Endothelial cell (in vitro differentiated cells): ENCODE measurements at regions not wholly inside any gene's neighbourhood (a gene's known extent, or its start where the extent isn't known, plus 50 kb on each side); places are given as distances from the start of the nearest gene placed in this dataset.

ENCODE experiments used
- DNase-seq: peaks from one replicate; pipeline ENCODE4 v3.0.0; 2021; ENCODE audit warnings: low spot score
- H3K27ac Mint-ChIP-seq: one replicate; pipeline ENCODE4 v1.8.0; 2021; ENCODE audit warnings: mixed read lengths, inconsistent platforms; ENCODE audit not compliant: unreplicated experiment
- H3K27me3 Mint-ChIP-seq: one replicate; pipeline ENCODE4 v1.8.0; 2021; ENCODE audit warnings: mild to moderate bottlenecking, moderate library complexity, mixed read lengths, inconsistent platforms; ENCODE audit not compliant: unreplicated experiment
- H3K36me3 Mint-ChIP-seq: one replicate; pipeline ENCODE4 v1.8.0; 2021; ENCODE audit warnings: mild to moderate bottlenecking, low read depth, mixed read lengths, inconsistent platforms; ENCODE audit not compliant: unreplicated experiment
- H3K4me1 Mint-ChIP-seq: one replicate; pipeline ENCODE4 v1.8.0; 2021; ENCODE audit warnings: mild to moderate bottlenecking, mixed read lengths, inconsistent platforms; ENCODE audit not compliant: unreplicated experiment
- H3K4me3 Mint-ChIP-seq: one replicate; pipeline ENCODE4 v1.8.0; 2021; ENCODE audit warnings: mild to moderate bottlenecking, mixed read lengths, inconsistent platforms; ENCODE audit not compliant: unreplicated experiment
- H3K9me3 Mint-ChIP-seq: one replicate; pipeline ENCODE4 v1.8.0; 2021; ENCODE audit warnings: mixed read lengths, inconsistent platforms; ENCODE audit not compliant: unreplicated experiment
- TF ChIP-seq, protein P1 (sequence below): fragments of 200-600 bp; sonication (generic); IDR thresholded peaks from one replicate; pipeline ENCODE4 v1.5.0; 2021; ENCODE audit warnings: antibody characterized with exemption; ENCODE audit not compliant: unreplicated experiment

- peaks cover 2% of the 10 kb centered on the region for H3K27me3 Mint-ChIP-seq
Measured at GRCh38 chr6:10310826-10311225, 104.0 kb downstream of the TFAP2A start.

DNA sequence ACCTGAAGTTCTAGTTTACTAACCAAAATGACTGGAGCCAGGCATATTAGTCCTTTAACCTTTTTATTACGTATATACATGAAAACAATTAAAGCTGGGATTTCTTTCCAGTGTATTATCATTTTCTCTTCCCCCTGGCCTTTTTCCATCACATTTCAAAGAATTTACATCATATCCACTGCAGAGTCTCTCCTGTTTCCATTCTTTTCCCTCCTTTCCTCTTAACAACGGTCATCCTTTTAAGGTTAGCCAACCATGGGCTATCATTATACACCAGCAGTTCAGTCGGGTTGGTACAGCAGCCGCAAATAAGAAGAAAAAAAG is 104.6 kb downstream of the TFAP2A start:
- Mint-ChIP-seq H3K27me3 (peaks cover 2% of the 10 kb centered on the region), H3K9me3 (no peaks in the 10 kb centered on the region), H3K4me3 (no peak overlapping the region), H3K4me1 (peaks cover 11% of the 10 kb centered on the region), H3K27ac (no peak overlapping the region), H3K36me3 (no peaks in the 10 kb centered on the region)
- TF ChIP-seq, protein P1, sequence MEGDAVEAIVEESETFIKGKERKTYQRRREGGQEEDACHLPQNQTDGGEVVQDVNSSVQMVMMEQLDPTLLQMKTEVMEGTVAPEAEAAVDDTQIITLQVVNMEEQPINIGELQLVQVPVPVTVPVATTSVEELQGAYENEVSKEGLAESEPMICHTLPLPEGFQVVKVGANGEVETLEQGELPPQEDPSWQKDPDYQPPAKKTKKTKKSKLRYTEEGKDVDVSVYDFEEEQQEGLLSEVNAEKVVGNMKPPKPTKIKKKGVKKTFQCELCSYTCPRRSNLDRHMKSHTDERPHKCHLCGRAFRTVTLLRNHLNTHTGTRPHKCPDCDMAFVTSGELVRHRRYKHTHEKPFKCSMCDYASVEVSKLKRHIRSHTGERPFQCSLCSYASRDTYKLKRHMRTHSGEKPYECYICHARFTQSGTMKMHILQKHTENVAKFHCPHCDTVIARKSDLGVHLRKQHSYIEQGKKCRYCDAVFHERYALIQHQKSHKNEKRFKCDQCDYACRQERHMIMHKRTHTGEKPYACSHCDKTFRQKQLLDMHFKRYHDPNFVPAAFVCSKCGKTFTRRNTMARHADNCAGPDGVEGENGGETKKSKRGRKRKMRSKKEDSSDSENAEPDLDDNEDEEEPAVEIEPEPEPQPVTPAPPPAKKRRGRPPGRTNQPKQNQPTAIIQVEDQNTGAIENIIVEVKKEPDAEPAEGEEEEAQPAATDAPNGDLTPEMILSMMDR, result no peak
- DNase-seq, result no peak

More at GRCh38 chr6:10310826-10311225, 104.0 kb downstream of the TFAP2A start:
- H3K36me3 Mint-ChIP-seq, result no peaks in the 10 kb centered on the region
- H3K4me3 Mint-ChIP-seq, result no peak overlapping the region
- peaks cover 11% of the 10 kb centered on the region for H3K4me1 Mint-ChIP-seq
- no peaks in the 10 kb centered on the region for H3K9me3 Mint-ChIP-seq
- DNase-seq, result no peak
- no peak overlapping the region for H3K27ac Mint-ChIP-seq
- TF ChIP-seq, protein P1, result no peak

DNA sequence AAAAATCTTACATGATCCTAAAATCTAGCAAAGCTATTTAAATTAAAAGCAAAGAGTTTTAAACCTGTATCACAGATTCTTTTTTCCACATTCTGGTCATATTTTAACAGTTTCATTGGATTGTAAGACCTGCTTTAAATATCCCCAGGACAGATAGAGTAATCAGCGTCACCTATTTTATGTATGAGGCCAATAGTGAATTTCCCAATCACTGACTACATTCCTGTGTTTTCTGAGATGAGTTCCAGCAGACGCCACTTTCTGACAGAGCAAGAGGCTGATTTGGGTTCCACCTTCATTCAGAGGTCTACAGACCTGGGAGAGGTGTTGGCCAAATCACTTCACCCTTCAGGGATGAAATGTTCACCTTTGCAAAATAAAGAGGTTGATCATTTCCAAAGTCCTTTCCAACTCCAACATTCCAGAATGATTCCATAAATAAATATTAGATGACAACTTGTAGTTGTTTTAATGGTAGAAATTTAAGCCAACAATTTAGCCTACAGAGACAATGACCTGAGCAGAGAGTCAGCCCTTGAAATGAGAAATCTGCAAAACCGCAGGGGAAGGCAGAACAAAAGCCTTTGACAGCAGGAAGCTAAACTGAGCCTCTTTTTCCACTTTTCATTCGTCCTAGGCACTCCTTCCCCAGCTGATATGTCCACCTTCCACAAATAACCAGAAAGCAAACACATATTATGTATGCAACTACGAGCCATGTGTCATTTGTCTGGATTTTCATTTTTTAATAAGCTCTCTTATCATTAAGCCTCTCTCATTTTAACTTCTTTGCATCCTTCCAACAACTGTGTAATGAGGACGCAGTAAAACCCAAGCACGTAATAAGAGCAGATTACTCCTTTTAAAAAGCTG is 105.2 kb downstream of the TFAP2A start:
- Mint-ChIP-seq H3K4me1 (peaks cover 11% of the 10 kb centered on the region), H3K27me3 (peaks cover 2% of the 10 kb centered on the region), H3K27ac (no peak overlapping the region), H3K9me3 (no peaks in the 10 kb centered on the region), H3K4me3 (no peak overlapping the region), H3K36me3 (no peaks in the 10 kb centered on the region)
- TF ChIP-seq, protein P1, result no peak
- DNase-seq, result no peak

GRCh38 chr6:10307476-10307875 is 107.4 kb downstream of the TFAP2A start:
- DNase-seq, result no peak

DNA sequence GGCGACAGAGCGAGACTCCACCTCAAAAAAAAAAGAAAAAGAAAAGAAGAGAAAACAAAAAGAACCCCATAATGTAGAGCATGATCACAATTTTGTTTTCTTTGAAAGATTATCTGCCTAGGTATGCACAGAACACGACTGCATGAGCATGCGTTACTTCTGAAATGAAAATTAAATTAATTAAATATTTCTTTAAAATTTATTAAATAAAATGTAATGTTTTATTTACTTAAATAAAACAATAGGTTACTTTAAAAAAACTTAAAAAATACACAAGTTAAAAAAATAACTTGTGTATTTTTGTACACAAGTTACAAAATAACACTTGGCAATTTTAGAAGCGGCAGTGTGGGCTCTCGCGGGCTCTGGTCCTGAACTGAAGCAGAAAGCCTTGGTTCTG is 107.8 kb downstream of the TFAP2A start:
- no peak overlapping the region for H3K4me3 Mint-ChIP-seq
- no peak for DNase-seq
- TF ChIP-seq, protein P1, result no peak
- H3K36me3 Mint-ChIP-seq, result no peaks in the 10 kb centered on the region
- H3K27ac Mint-ChIP-seq, result no peak overlapping the region
- no peaks in the 10 kb centered on the region for H3K9me3 Mint-ChIP-seq
- peaks cover 11% of the 10 kb centered on the region for H3K4me1 Mint-ChIP-seq
- peaks cover 5% of the 10 kb centered on the region for H3K27me3 Mint-ChIP-seq

More at GRCh38 chr6:10307476-10307875, 107.4 kb downstream of the TFAP2A start:
- TF ChIP-seq, protein P1, result no peak
- peaks cover 11% of the 10 kb centered on the region for H3K4me1 Mint-ChIP-seq
- no peak overlapping the region for H3K4me3 Mint-ChIP-seq
- H3K36me3 Mint-ChIP-seq, result no peaks in the 10 kb centered on the region
- H3K27ac Mint-ChIP-seq, result no peak overlapping the region
- no peaks in the 10 kb centered on the region for H3K9me3 Mint-ChIP-seq
- H3K27me3 Mint-ChIP-seq, result peaks cover 5% of the 10 kb centered on the region
